Activated naive CD4-positive, alpha-beta T cell (primary cell): ENCODE measurements at regions not wholly inside any gene's neighbourhood (a gene's known extent, or its start where the extent isn't known, plus 50 kb on each side); places are given as distances from the start of the nearest gene placed in this dataset.

Experiments used
- DNase-seq, 4 experiments: peaks; one replicate each; lab custom pipeline; 2025; lab: John Stamatoyannopoulos, UW

- DNase-seq, result no peak
Observed at GRCh38 chr11:123378096-123378495, 52.0 kb upstream of the GRAMD1B start.

- no peak for DNase-seq
Observed at GRCh38 chr11:123377355-123377754, 52.7 kb upstream of the GRAMD1B start.

GRCh38 chr11:123375832-123376231 lies 54.2 kb upstream of the GRAMD1B start:
- no peak for DNase-seq

- no peak for DNase-seq
Observed at GRCh38 chr11:123374622-123374968, 55.5 kb upstream of the GRAMD1B start.

GRCh38 chr11:123373754-123374621 lies 56.1 kb upstream of the GRAMD1B start:
- no peak for DNase-seq

GRCh38 chr11:123371506-123372297 lies 58.4 kb upstream of the GRAMD1B start:
- DNase-seq, result no peak

- no peak for DNase-seq
Observed at GRCh38 chr11:123366924-123367323, 63.1 kb upstream of the GRAMD1B start.

GRCh38 chr11:123365955-123366354 lies 64.1 kb upstream of the GRAMD1B start:
- no peak for DNase-seq

GRCh38 chr11:123364080-123364479 lies 66.0 kb upstream of the GRAMD1B start:
- DNase-seq, result no peak

GRCh38 chr11:123363556-123363955 lies 66.5 kb upstream of the GRAMD1B start:
- no peak for DNase-seq

- DNase-seq, result no peak
Observed at GRCh38 chr11:123362941-123363340, 67.1 kb upstream of the GRAMD1B start.

GRCh38 chr11:123362186-123362585 lies 67.9 kb upstream of the GRAMD1B start:
- DNase-seq, result no peak

- no peak for DNase-seq
Observed at GRCh38 chr11:123361110-123361509, 69.0 kb upstream of the GRAMD1B start.

GRCh38 chr11:123360267-123360936 lies 69.7 kb upstream of the GRAMD1B start:
- DNase-seq, result no peak

GRCh38 chr11:123357990-123358827 lies 71.9 kb upstream of the GRAMD1B start:
- DNase-seq, result no peak

GRCh38 chr11:123357353-123357989 lies 72.6 kb upstream of the GRAMD1B start:
- no peak for DNase-seq

GRCh38 chr11:123356539-123356938 lies 73.5 kb upstream of the GRAMD1B start:
- DNase-seq, result no peak

- DNase-seq, result no peak
Observed at GRCh38 chr11:123354371-123354975, 75.6 kb upstream of the GRAMD1B start.

- no peak for DNase-seq
Observed at GRCh38 chr11:123351375-123351774, 78.7 kb upstream of the GRAMD1B start.

- no peak for DNase-seq
Observed at GRCh38 chr11:123349382-123349781, 80.7 kb upstream of the GRAMD1B start.
